Peyer's patch (tissue), 4 donors: ENCODE measurements at regions not wholly inside any gene's neighbourhood (a gene's known extent, or its start where the extent isn't known, plus 50 kb on each side); places are given as distances from the start of the nearest gene placed in this dataset.

Experiments
- POLR2A ChIP-seq, 2 donors: fragments of 450-650 bp; IDR thresholded peaks; one replicate each; pipeline ENCODE4 v1.5.1; 2017; ENCODE audit warnings: antibody characterized with exemption in 2 of 2, mild to moderate bottlenecking in 2 of 2, moderate library complexity in 2 of 2
- TF ChIP-seq, protein P1 (sequence below), 6 experiments: fragments of 450-650 bp in 4 of 6; fragments of 200-600 bp in 2 of 6; sonication (generic) in 1 of 6; IDR thresholded peaks; one replicate each; pipeline ENCODE4 v1.5.1; 2017 to 2019; ENCODE audit warnings: antibody characterized with exemption in 6 of 6, mild to moderate bottlenecking in 3 of 6, moderate library complexity in 1 of 6

DNA sequence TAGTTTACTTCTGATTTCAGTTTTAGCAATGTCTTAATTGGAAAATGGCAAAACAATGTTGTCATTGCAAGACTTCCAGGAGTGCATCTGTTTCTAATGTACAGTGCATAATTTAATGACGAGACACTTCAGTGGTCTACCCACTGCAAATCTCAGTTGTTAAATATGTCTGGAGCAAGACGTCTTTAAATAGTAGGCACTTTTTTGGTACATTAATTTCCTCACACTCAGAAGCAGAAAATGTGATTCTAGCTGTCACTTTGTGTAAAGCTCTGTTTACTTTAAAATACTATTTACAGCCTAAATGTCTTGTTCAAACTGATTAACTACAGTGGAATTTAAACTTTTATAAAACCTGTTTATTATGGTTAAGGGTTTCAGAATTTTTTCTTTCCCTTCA is 815.5 kb downstream of the TLE1 start:
- TF ChIP-seq, protein P1, sequence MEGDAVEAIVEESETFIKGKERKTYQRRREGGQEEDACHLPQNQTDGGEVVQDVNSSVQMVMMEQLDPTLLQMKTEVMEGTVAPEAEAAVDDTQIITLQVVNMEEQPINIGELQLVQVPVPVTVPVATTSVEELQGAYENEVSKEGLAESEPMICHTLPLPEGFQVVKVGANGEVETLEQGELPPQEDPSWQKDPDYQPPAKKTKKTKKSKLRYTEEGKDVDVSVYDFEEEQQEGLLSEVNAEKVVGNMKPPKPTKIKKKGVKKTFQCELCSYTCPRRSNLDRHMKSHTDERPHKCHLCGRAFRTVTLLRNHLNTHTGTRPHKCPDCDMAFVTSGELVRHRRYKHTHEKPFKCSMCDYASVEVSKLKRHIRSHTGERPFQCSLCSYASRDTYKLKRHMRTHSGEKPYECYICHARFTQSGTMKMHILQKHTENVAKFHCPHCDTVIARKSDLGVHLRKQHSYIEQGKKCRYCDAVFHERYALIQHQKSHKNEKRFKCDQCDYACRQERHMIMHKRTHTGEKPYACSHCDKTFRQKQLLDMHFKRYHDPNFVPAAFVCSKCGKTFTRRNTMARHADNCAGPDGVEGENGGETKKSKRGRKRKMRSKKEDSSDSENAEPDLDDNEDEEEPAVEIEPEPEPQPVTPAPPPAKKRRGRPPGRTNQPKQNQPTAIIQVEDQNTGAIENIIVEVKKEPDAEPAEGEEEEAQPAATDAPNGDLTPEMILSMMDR (IDR thresholded peaks at IDR 0.05) = no peak
- no peak for TF ChIP-seq POLR2A (IDR thresholded peaks at IDR 0.05)
